ENCODE measurements at regions not wholly inside any gene's neighbourhood (a gene's known extent, or its start where the extent isn't known, plus 50 kb on each side); places are given as distances from the start of the nearest gene placed in this dataset.

DNA sequence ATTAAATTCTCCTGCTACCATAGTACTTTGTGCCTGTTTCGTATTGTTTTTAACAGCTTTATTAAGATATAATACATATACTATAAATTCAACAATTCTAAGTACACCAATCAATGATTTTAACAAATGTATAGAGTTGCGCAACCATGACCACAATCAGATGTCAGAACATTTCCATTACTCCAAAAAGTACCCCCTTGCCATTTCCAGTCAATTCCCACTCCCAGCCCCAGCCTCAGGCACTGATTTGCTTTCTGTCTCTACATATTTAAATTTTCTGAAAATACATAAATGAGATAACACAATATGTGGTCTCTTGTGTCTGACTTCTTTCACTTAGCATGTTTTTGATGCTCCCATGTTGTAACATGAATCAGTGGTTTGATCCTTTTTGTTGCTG, 193.9 kb downstream of the FIGN start:
- DNase-seq = no peak

DNA sequence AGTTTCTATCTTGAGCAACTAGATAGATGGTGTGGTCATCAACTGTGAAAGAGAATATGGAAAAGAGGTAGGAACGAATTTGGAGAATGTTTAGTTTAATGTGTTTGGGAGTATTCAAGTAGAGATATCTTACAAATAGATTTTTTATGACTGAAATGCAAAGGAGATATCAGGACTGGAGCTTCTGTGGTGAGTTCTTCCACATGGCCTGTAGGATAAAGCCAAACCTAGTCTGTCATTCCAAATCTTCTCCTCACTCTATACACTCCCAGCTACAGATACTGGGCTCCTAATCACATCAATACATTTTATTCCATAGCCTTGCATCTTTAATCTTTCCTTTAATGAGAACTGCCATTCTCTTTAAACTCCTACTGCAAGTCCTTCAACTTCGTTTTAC, 194.3 kb downstream of the FIGN start:
- no peak for DNase-seq

DNA sequence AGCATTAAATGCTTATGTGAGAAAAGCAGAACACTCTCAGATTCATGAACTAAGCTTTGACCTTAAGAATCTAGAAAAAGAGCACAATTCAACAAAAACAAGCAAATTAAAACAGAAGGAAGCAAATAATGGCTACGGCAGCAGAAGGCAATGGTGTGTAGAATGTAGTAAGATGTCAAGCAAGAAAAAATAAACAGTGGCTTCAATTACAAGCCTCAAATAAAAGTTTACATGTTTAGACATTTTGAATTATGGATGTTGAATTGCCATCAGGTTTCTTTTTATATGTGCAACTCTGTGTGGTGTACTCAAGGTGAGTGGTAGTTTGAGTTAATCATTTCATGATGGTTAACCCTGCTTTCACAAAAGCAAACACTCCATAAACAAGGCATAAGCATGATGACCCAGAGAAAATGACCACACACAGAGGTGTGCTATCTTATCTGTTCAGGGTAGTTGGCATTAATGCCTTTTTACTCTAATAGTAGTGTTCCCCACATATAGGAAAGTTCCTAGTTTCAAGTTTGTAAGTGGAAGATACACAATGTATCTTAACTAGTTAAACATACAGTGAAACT, 207.1 kb downstream of the FIGN start:
- DNase-seq = no peak

DNA sequence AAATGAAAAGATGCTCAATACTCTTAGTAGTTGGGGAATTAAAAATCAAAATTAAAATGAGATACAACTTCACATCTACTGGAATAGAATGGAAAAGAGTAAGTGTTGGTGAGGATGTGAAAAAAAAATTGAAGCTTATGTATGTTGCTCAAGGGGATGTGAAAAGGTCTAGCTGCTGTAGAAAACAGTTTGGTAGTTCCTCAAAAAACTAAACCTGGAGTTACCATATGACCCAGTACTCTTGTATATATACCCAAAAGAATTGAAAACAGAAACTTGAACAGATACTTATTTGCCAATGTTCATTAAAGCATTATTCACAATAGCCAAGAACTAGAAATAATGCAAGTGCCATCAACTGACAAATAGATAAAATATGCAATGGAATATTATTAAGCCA, 208.4 kb downstream of the FIGN start:
- DNase-seq = no peak

DNA sequence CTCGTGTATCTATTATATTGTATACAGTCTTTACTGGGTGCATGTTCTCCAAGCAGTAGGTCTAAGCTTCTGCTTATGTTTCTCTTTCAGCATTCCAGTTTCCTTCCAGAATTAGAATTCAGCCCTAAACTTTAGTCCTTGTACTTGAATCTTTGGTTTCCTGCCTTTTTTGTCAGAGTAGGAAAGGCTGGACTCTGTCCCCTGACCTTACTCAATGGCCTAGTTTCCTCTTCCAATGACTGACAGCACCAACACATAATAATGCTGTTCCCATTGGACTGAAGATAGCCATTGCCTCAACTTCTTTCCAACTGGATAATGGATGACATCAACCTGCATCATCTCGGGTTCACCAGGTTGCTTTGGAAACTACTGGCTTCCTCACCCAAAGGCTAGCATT, 217.0 kb downstream of the FIGN start:
- no peak for DNase-seq

DNA sequence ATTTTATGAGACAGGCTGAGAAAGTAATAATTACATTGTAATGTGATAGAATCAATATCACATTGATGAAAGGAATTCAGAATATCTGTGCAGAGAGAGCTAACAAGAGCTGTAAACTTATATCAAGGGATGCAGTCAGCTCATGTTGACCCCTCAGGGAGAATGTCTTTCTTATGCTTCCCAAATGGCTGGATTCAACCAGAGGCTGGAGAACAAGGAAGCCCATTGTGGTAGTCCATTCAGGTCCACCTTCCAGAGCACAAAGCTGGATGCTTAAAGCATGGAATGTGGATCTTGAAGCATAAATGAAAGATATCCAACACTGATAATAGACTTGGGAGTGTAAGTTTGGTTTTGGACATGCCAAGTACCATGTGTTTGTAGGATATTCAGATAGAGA, 220.0 kb downstream of the FIGN start:
- DNase-seq = no peak

DNA sequence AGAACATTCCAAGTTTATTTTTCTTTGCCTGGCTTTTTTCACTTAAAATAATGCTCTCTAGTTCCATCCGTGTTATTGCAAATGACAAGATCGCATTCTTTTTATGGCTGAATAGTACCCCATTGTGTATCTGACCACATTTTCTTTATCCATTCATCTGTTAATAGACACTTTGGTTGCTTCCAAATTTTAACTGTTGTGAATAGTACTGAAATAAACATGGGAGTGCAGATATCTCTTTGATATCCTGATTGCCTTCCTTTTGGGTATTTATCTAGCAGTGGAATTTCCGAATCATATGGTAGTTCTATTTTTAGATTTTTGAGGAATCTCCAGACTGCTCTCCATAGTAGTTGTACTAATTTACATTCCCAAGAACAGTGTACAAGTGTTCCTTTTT, 230.5 kb downstream of the FIGN start:
- no peak for DNase-seq

DNA sequence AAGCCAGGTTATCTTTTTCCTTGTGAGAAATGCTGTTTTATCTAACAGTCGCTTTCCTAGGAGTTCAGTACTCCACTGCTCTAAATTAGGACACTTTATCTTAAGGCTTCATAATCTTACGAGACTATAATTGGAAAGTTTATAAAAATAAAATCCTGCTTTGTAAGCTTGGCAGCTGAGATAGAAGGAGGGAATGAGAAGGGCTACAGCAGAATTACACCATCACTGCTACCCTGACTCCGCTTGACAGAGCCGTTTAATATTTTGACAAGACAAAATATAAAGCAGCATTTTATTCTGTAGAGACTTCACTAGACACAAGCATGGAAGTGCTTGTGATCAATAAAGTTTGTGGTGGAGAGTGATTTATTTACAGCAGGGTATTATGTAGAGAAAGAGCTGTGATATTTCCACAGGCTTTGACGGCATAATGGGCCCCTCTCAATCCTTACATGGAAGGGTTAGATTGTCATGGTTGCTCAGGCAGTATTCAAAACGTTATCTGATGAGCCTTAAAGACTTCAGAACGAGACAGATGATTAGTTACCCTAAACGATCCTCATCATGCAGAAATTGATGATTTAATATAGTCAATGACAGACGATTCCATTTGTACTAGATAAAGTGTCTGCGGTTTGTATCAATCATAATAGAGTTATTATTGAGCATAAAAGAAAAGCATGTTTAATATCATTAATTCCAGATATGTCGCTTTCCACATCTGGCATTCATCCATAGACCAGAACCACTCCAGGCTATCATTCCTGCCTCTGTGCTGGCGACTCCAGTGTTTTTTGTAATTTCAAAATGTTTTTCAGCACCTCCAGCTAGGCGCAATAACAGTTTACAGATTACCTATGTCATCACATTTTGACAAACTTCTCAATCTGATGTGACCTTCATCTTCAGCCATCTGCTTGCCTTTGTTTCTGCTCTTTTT, 242.2 kb downstream of the FIGN start:
- no peak for DNase-seq

DNA sequence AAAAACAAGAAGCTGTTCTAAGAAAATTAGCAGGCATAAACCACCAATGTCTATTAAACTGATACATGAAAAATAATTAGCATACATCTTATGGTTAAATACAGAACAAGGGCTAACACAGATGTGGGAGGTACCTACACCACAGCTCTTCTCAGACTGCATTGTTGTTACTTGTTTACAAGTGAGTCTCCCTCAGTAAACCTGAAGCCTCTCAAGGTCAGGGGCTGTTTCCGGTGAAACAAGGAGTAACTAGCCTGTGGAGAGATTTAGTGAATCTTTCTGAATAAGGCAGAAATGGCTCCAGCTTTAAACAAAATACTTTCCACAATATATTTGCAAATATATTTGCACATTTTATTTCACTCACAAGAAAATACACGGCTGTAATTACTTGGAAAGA, 244.0 kb downstream of the FIGN start:
- DNase-seq = no peak

DNA sequence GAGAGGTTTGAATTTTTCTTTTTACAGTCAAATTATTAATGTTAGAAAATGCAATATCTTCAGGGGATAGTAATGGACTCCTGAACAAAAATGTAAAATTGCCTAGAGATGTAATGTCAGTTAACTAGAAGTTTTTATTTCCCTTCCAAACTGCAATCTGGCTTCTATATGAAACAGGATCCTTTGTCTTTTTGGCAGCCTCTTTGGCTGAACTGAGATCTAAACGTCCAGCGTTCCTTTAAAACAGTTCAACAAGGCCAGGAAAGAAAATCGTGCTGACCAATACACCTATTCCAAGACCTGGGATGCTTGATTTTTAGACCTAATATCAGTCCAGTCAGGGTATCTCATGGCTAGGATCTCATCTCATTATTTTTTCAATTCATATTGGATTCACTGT, 245.5 kb downstream of the FIGN start:
- DNase-seq = no peak

DNA sequence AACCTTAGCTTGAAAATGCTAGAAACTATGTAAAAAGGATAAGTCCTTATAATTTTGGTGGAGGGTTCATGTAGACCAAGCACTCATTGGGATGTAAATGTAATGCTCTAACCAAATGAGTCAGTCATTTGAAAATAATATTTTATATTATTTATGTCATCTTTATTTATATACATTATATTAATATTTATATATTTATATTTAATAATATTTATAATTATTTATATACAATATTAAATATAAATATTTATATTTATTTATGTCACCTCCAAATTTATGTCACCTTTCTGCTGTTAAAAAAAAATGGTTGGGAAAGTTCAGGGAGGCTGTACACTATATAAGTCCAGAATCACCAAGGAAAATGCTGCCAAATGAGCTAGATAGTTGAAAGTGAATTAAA, 254.3 kb downstream of the FIGN start:
- no peak for DNase-seq

DNA sequence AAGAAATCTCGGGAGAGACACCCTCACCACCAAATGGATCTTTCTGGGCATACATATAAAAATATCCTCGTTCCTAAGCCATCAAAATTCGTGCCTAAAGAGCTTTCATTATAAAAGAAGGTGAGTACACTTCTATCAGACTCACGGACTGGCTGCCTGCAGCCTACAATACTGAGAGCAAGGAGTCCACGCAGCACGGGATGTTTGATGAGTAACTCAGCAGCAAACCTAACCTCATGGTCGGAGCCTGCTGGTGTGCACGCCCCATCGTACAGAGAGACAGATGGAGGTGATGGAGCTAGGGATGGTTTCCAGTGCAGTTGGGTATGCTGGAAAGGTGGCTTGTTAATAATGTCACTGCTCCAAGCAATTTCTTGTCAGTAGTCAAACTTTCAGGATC, 256.2 kb downstream of the FIGN start:
- no peak for DNase-seq

DNA sequence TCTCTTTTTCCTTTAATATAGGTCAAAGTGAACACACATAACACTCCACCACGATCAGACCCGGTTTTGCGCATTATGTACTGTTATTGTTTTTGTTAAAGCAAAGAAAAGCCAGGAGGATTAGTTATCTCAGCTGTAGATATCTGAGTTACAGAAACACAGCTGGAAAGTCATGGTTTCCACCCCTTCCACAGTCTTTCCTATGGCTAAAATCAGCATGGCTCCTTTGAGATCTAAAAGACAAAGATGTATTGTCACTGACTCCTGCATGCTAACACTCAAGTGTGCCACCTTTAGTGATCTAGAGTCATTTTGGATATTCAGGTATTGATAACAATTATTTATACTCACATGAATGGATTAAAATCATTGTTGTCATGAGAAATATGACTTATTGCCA, 260.0 kb downstream of the FIGN start:
- no peak for DNase-seq

DNA sequence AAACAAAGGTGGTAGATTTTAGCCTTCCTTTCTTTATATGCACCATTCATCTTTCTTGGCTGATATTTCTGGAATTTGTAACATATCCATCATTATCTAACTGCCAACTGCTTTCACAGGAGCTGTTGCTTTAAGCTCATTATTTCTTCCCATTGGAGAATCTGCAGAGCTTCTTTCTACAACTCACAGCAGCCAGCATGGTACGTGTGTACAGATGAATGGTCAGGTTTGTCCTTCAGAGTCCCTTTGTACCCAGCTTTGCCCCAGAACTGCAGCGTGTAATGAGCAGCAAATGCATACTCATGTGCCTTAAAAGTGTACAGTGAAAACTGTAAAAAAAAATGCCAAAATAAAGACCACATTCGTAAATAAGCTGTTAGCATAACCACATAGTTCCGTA, 260.9 kb downstream of the FIGN start:
- DNase-seq = no peak

DNA sequence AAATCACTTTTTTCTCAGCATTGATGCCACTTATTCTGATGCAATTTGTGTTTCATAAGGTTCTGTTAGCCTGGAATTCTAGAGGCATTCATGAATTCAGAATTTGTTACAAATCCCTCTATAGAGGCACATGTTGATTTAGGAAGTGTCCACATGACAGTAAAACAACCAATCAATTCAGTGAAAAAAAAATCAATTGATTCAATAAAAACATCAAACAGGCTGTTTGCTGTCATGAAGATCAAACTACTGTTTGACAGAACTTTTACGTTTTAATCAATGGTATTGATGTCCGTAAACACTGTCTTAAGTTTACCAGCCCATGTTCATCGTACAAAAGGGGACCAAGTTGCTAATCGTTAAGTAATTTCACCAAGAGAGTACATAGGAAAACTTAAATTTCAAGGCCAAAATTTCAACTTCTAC, 261.5 kb downstream of the FIGN start:
- no peak for DNase-seq

DNA sequence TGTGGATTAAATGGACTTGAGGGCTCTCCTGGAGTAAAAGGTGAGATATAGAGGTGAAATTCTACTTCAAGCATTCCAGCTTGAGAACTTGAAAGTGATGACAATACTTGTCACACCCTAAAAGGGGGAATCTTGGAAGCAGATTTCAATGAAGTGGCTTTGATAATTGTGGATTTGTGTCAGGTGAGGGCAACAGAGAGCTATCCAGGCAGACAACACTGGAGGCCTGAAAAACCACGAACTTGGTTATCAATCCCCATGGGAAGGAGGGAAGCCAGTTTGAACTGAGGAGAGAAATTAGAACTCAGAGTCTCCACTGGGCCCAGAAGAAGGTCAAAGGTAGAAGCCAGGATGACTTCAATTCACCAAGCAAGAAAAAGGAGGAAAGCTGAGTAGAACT, 263.9 kb downstream of the FIGN start:
- no peak for DNase-seq

DNA sequence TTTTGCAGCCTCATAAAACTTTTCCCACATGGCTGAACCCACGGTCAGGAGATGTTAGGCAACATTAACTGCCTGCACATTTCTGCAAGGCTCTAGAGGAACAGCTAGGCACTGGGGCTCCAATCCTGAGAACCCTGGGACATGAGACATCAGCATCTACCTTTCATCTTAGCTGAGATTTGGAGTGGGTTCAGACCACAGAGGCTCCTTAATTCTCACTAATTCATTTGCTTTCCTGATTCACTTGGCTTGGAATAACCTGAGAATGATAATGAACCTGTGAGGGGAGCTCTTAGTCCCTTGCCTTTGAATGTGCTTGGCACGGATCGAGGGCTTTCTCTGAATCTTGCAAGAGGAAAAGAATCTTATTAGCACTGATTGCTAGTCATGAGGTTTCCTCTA, 266.2 kb downstream of the FIGN start:
- no peak for DNase-seq

DNA sequence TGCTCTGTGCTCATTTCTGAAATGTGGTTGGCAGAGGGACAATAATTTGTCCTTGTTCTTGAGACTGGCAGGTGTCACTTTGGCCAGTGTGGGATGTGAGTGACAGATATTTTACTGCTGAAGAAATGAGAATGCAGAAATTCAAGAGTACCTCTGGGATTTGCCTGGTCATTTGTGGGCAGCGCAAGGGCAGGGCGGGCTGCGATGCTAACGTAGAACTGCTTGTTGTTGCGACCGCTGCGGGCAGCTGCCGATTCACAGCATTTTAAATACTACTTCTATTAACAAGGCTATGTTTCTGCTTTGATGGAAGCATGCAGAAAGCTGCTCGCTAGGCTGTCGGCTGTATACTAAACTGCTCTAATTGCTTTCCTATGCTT, 268.6 kb downstream of the FIGN start:
- DNase-seq = no peak

DNA sequence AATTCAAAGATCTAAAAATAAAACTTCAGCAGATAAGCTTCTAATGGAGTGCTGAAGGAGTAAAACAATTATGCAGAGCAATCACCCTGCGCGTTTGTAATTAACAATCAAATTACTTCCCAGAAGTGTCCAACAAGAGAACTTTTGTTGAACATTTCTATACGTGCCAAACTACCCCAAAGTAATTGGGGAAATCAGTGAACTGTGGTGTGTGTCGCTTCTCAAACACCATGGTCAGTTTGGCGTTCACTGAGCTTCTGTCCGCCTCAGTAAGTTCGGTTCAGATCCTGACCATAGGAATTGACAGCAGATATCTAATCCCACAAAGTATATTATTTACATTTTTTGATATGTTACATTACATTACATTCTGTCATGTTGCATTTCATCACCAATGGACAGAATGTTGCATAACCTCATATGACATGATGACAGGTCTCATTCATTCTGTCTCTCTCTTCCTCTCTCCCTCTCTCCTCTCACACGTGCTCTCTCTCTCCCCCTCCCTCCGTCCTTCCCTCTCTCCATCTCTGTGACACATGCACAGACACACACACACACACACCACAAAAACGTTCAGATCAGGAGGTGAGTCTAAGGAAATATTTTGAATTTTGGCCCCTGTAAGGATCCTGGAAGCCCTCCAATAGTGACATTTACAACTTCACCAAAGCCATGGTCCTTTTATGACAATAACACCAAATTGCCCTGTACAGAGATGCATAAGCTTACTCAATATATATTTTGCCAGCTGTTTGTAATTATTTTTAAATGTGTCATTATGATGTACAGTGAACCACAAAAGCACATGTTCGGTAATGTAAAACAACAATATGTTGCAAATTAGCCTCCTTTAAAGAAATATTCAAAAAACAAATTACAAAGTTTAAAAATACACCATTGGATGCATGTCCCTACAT, 269.2 kb downstream of the FIGN start:
- no peak for DNase-seq

DNA sequence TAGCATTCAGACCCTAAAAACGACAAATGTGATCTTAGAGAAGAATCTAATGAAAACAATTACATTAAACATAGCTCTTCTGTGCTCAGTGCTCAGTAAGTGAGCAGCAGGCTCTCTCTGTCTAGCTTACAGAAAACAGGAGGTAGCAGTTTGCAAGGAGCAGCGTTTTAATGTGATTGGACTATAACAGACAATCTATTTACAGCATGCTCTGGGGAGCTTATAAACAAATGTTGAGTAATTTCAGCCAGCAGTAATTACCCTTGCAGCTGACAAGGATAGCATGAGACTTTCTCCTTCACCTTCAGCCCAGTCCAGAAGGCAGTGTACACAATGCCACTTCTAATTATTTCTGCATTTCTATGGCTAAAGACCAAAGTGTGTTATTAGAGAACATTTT, 270.4 kb downstream of the FIGN start:
- no peak for DNase-seq

DNA sequence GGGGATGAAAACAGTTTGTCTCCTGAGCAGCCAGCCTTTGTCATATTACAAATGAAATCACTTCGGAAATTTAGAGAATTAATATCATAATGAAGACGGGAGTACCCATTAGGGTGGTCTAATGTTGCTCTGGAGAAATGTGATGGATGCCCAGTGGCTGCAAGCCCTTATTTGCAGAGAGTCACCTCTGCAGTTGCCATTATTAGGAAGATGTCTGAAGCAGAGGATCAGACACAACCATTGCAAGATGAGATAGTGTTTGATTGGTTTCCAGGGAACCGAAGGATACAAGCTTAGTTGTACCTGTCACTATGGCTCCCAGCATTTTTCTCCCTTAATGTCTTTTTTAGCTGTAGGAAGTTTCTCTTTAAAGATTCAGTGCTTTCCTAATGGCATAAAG, 272.4 kb downstream of the FIGN start:
- no peak for DNase-seq

DNA sequence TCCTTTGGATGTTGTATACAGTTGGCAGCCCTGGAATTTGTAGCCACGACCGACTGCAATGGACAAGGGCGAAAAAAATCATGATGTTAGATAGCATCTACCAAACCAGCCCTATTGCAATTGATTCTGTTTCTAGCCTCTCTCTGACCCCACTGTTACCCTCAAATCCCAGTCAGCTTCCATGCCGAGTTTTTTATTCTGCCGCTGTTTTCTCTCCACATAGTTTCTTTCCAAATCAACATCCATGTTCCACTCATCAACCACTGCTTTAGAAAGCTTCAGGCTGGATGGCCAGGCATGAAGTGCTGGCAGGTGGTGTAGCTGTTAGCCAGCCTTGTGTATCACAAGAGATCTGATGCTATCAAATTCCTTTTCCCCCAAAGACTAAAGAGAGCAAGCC, 272.8 kb downstream of the FIGN start:
- DNase-seq = no peak

DNA sequence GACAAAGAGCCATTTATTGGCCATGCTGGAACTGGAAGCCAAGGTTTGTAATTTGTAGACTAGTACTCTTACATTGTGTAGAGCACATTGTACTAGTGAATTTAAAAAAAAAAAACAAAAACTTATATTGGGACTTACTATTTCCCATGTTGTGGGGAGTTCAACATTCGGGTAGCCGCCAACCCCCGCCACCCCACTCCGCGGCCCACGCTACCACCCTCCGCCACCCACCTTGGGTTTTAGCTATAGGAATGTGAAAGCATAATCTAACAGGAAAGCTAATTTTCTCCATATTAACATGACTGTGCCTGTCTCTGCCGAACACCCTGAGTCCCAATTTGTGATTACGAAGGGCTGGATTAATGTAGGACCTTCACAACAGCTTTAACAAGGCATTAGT, 275.8 kb downstream of the FIGN start:
- DNase-seq = no peak

Data from activated CD4-positive, alpha-beta T cell treated with anti-CD3 and anti-CD28 coated beads, Interleukin-2, Interleukin-6, amounts not matched to agents 100 ng/mL and 50 ng/mL, durations not matched to agents 16 hours and 8 hours (primary cell).